ENCODE measurements at regions not wholly inside any gene's neighbourhood (a gene's known extent, or its start where the extent isn't known, plus 50 kb on each side); places are given as distances from the start of the nearest gene placed in this dataset.

- no peak for TF ChIP-seq POLR2AphosphoS5 (IDR thresholded peaks at IDR 0.05; ENCODE audit: borderline replicate concordance, low read depth, low read length)
- no peak for TF ChIP-seq EZH2 (IDR thresholded peaks at IDR 0.05)
Observed at GRCh38 chr14:84181072-84181471, 1348.9 kb upstream of the FLRT2 start.
